Endothelial cell of umbilical vein (primary cell): ENCODE measurements at regions not wholly inside any gene's neighbourhood (a gene's known extent, or its start where the extent isn't known, plus 50 kb on each side); places are given as distances from the start of the nearest gene placed in this dataset.

ENCODE experiments used
- BruUV-seq: library from RNA; stranded (reverse); fragments of 400-500 nt; replicated peaks from 2 replicates; lab custom pipeline; 2021; lab: Mats Ljungman, UMichigan
- CTCF ChIA-PET: fragments of 300-600, 350-600 bp; sonication (Branson Sonifier 250); formaldehyde crosslinking; loops from one replicate; lab custom pipeline; 2021; ENCODE audit warnings: antibody characterized with exemption, inconsistent platforms; lab: Charles Lee
- POLR2A ChIA-PET: fragments of 300-600, 350-600 bp; sonication (Branson Sonifier 250); formaldehyde crosslinking; loops from one replicate; lab custom pipeline; 2021; ENCODE audit warnings: antibody characterized with exemption, inconsistent platforms; lab: Charles Lee
- DNase-seq: peaks from one replicate; pipeline ENCODE4 v3.0.0-alpha.2; 2011; ENCODE audit warnings: low read depth, low spot score
- FAIRE-seq: peaks from 2 replicates; lab custom pipeline; 2011; peaks lifted over from hg19 to GRCh38; lab: Jason Lieb, UNC
- H2AFZ ChIP-seq: 2 replicates; pipeline ENCODE4 v1.6.0; 2012; ENCODE audit warnings: low read depth, low read length, control low read depth, inconsistent platforms
- H3K27ac ChIP-seq: 2 replicates; pipeline ENCODE4 v1.5.1; 2011; ENCODE audit warnings: low read depth, mild to moderate bottlenecking, control low read depth, low read length, moderate library complexity; ENCODE audit not compliant: insufficient read depth
- H3K27me3 ChIP-seq, 2 experiments: 2 replicates each; pipeline versions ENCODE4 v1.6.0 to v1.6.1; 2011; ENCODE audit warnings: low read length in 2 of 2, mixed read lengths in 1 of 2; ENCODE audit not compliant: control insufficient read depth in 2 of 2, insufficient read depth in 2 of 2
- H3K36me3 ChIP-seq, 2 experiments: 2 replicates in 1 of 2; 3 replicates in 1 of 2; pipeline ENCODE4 v1.5.1; 2011; ENCODE audit warnings: low read length in 2 of 2, mild to moderate bottlenecking in 1 of 2, moderate library complexity in 1 of 2; ENCODE audit not compliant: control insufficient read depth in 2 of 2, insufficient read depth in 2 of 2; ENCODE audit errors: extremely low read depth in 1 of 2
- H3K4me1 ChIP-seq: 3 replicates; pipeline ENCODE4 v1.5.1; 2011; ENCODE audit warnings: mild to moderate bottlenecking, low read length; ENCODE audit not compliant: control insufficient read depth, insufficient read depth; ENCODE audit errors: extremely low read depth
- H3K4me2 ChIP-seq: 2 replicates; pipeline ENCODE4 v1.6.1; 2011; ENCODE audit warnings: low read length, control low read depth, mixed read lengths; ENCODE audit not compliant: insufficient read depth
- H3K4me3 ChIP-seq, 3 experiments: fragments of 200-600 bp in 1 of 3; sonication (generic), shearing (Covaris generic) in 1 of 3; replicated peaks in 1 of 3; 2 replicates each; pipeline ENCODE4 v1.5.1; 2011 to 2016; ENCODE audit warnings: control low read depth in 3 of 3, low read length in 3 of 3, mild to moderate bottlenecking in 2 of 3, inconsistent platforms in 1 of 3, low read depth in 1 of 3, moderate library complexity in 1 of 3; ENCODE audit not compliant: insufficient read depth in 1 of 3
- H3K79me2 ChIP-seq: 2 replicates; pipeline ENCODE4 v1.6.0; 2012; ENCODE audit warnings: low read length, inconsistent platforms; ENCODE audit not compliant: control insufficient read depth, insufficient read depth
- H3K9ac ChIP-seq: replicated peaks from 2 replicates; pipeline ENCODE3; 2011; ENCODE audit warnings: low read length, control low read depth; ENCODE audit not compliant: insufficient read depth; ENCODE audit errors: extremely low read depth
- H3K9me1 ChIP-seq: replicated peaks from 3 replicates; pipeline ENCODE4 v1.6.0; 2011; ENCODE audit warnings: mild to moderate bottlenecking, low read length; ENCODE audit not compliant: control insufficient read depth, insufficient read depth; ENCODE audit errors: extremely low read depth
- H3K9me3 ChIP-seq: replicated peaks from 2 replicates; pipeline ENCODE4 v1.5.1; 2012; ENCODE audit warnings: low read length, inconsistent platforms; ENCODE audit not compliant: control insufficient read depth, insufficient read depth
- H4K20me1 ChIP-seq: replicated peaks from 2 replicates; pipeline ENCODE3; 2011; ENCODE audit warnings: mild to moderate bottlenecking, low read length; ENCODE audit not compliant: control insufficient read depth, insufficient read depth; ENCODE audit errors: extremely low read depth
- EZH2 ChIP-seq: IDR thresholded peaks from 2 replicates; pipeline ENCODE4 v1.6.1; 2012; ENCODE audit warnings: borderline replicate concordance, low read depth, mild to moderate bottlenecking, moderate library complexity, low read length, inconsistent platforms; ENCODE audit not compliant: severe bottlenecking
- FOS ChIP-seq: IDR thresholded peaks from 2 replicates; pipeline ENCODE4 v1.6.1; 2011; ENCODE audit warnings: mild to moderate bottlenecking, low read length, moderate library complexity, borderline replicate concordance; ENCODE audit not compliant: insufficient read depth
- GATA2 ChIP-seq: IDR thresholded peaks from 2 replicates; pipeline ENCODE4 v1.7.0; 2011; ENCODE audit warnings: low read depth, mild to moderate bottlenecking, moderate library complexity, mixed read lengths, low read length; ENCODE audit not compliant: insufficient read length, insufficient read depth
- JUN ChIP-seq: IDR thresholded peaks from 2 replicates; pipeline ENCODE4 v1.6.1; 2011; ENCODE audit warnings: borderline replicate concordance, low read depth; ENCODE audit not compliant: insufficient read length, insufficient read depth
- MYC ChIP-seq: IDR thresholded peaks from one replicate; pipeline ENCODE4 v1.6.1; 2011; ENCODE audit warnings: mild to moderate bottlenecking, low read depth, low read length
- POLR2A ChIP-seq: IDR thresholded peaks from 2 replicates; pipeline ENCODE4 v1.6.1; 2012; ENCODE audit warnings: low read depth, mild to moderate bottlenecking, control low read depth, low read length
- POLR2AphosphoS5 ChIP-seq: IDR thresholded peaks from 2 replicates; pipeline ENCODE4 v1.6.1; 2012; ENCODE audit warnings: low read depth, mild to moderate bottlenecking, control low read depth, low read length, moderate library complexity; ENCODE audit not compliant: insufficient read depth
- dilution Hi-C: fragments of 300-500 bp; cut with MboI; formaldehyde crosslinking; loops from one replicate; pipeline ENCODE4 v1.15.0; 2019; ENCODE audit warnings: low sequenced_read_pairs; ENCODE audit not compliant: extremely low pct_ligation_motif_present
- intact Hi-C: fragments of 100-400 bp; cut with micrococcal nuclease; formaldehyde crosslinking; loops from one replicate; pipeline ENCODE4 v1.10.0; 2022
- TF ChIP-seq, protein P1 (sequence below), 2 donors: IDR thresholded peaks; 1 replicate in 1 of 2; 2 replicates in 1 of 2; pipeline ENCODE4 v1.5.1; 2011; ENCODE audit warnings: low read length in 2 of 2, mild to moderate bottlenecking in 2 of 2, moderate library complexity in 2 of 2, control low read depth in 1 of 2, inconsistent platforms in 1 of 2, low read depth in 1 of 2; ENCODE audit not compliant: insufficient read depth in 1 of 2; ENCODE audit errors: extremely low read depth in 1 of 2
- TF ChIP-seq, protein P2 (sequence below): IDR thresholded peaks from 2 replicates; pipeline ENCODE4 v1.6.1; 2011; ENCODE audit not compliant: insufficient read depth, insufficient read length

DNA sequence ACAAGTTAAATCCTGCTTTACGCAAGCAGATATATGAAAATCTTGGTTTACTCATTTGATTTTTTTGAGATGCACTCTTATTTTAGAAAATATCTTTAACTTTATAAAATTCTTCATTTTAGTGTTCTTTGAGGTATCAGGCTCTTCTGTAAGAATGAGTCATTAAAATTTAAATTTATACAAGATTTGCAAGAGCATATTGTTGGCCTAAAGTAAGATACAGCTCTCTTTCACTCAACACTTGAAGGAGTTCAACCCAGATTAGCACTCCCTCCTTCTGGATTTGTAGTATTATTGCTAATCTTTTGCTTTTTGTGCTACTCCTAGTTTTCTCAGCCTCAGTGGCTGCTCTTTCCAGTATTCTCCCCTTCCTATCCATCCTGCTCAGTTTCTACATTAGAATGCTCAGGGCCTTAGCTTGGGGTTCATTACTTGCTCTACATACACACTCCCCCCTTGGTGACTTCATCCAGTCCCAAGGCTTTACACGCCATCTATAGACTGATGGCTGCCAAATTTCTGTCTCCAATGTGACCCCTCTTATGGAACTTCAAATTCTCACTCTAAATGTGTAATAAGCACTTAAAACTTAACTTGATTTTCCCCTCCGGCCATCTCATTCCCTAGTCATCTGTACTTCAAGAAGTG lies 425.3 kb upstream of the FANCL start:
- Histone ChIP-seq H3K4me2 (no peak overlapping the region), H2AFZ (no peak overlapping the region), H3K9me1 (no peaks in the 10 kb centered on the region), H3K9me3 (no peaks in the 10 kb centered on the region), H3K27me3 (no peaks in the 10 kb centered on the region), H3K4me1 (peaks cover 13% of the 10 kb centered on the region), H3K79me2 (no peaks in the 10 kb centered on the region), H3K27ac (no peak overlapping the region), H4K20me1 (no peaks in the 10 kb centered on the region), H3K9ac (no peak overlapping the region), H3K4me3 (no peak overlapping the region), H3K36me3 (no peaks in the 10 kb centered on the region)
- no peak for DNase-seq
- TF ChIP-seq GATA2 (no peak), JUN (no peak)
- TF ChIP-seq, protein P1, sequence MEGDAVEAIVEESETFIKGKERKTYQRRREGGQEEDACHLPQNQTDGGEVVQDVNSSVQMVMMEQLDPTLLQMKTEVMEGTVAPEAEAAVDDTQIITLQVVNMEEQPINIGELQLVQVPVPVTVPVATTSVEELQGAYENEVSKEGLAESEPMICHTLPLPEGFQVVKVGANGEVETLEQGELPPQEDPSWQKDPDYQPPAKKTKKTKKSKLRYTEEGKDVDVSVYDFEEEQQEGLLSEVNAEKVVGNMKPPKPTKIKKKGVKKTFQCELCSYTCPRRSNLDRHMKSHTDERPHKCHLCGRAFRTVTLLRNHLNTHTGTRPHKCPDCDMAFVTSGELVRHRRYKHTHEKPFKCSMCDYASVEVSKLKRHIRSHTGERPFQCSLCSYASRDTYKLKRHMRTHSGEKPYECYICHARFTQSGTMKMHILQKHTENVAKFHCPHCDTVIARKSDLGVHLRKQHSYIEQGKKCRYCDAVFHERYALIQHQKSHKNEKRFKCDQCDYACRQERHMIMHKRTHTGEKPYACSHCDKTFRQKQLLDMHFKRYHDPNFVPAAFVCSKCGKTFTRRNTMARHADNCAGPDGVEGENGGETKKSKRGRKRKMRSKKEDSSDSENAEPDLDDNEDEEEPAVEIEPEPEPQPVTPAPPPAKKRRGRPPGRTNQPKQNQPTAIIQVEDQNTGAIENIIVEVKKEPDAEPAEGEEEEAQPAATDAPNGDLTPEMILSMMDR (IDR thresholded peaks at IDR 0.05; ENCODE audit: extremely low read depth in 1 of 2, insufficient read depth in 1 of 2, low read depth in 1 of 2, low read length in 2 of 2), result no peak
- dilution Hi-C loops, result no loop called here
- POLR2A ChIA-PET, result no interaction called here
- no TSS peak for BruUV-seq
- CTCF ChIA-PET, result interaction anchor here (0.7 to 3.5 kb wide), 6 partner anchors 14 to 95 kb away, joined by 3 to 27 read pairs (median 6); no protein-coding TSS in a partner anchor
- intact Hi-C loops, result no loop called here
- FAIRE-seq, result no peak

GRCh38 chr2:58665154-58665553 lies 424.0 kb upstream of the FANCL start:
- dilution Hi-C loops (no loop called here), intact Hi-C loops (no loop called here)
- TF ChIP-seq, protein P2, sequence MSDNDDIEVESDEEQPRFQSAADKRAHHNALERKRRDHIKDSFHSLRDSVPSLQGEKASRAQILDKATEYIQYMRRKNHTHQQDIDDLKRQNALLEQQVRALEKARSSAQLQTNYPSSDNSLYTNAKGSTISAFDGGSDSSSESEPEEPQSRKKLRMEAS, result no peak
- TF ChIP-seq MYC (no peak), POLR2A (no peak), EZH2 (no peak), GATA2 (no peak), JUN (no peak), FOS (no peak), POLR2AphosphoS5 (no peak)
- TF ChIP-seq, protein P1 (IDR thresholded peaks at IDR 0.05; ENCODE audit: extremely low read depth in 1 of 2, insufficient read depth in 1 of 2, low read depth in 1 of 2, low read length in 2 of 2), result no peak
- no peak overlapping the region for H3K27ac ChIP-seq
- no peaks in the 10 kb centered on the region for H4K20me1 ChIP-seq
- ChIA-PET CTCF (interaction anchor here (0.8 to 3.5 kb wide), 8 partner anchors 13 to 905 kb away, joined by 3 to 27 read pairs (median 4); no protein-coding TSS in a partner anchor), POLR2A (no interaction called here)
- H3K4me1 ChIP-seq, result peaks cover 13% of the 10 kb centered on the region
- H3K79me2 ChIP-seq, result no peaks in the 10 kb centered on the region
- H3K9ac ChIP-seq, result no peak overlapping the region
- no peaks in the 10 kb centered on the region for H3K9me3 ChIP-seq
- H3K27me3 ChIP-seq, result no peaks in the 10 kb centered on the region
- FAIRE-seq (no peak), DNase-seq (no peak)
- no peak overlapping the region for H3K4me3 ChIP-seq
- H3K36me3 ChIP-seq, result no peaks in the 10 kb centered on the region
- BruUV-seq, result no TSS peak
- no peaks in the 10 kb centered on the region for H3K9me1 ChIP-seq
- no peak overlapping the region for H3K4me2 ChIP-seq
- H2AFZ ChIP-seq, result no peak overlapping the region
